Retinal pigment epithelial cell (primary cell): ENCODE measurements at regions not wholly inside any gene's neighbourhood (a gene's known extent, or its start where the extent isn't known, plus 50 kb on each side); places are given as distances from the start of the nearest gene placed in this dataset.

Source experiments
- DNase-seq: peaks from one replicate; pipeline ENCODE4 v3.0.0-alpha.2; 2010; ENCODE audit warnings: low read depth
- H3K4me3 ChIP-seq: 2 replicates; pipeline ENCODE4 v1.5.1; 2011; ENCODE audit warnings: mild to moderate bottlenecking, low read length, control low read depth, moderate library complexity
- CTCF ChIP-seq: conservative IDR thresholded peaks from 2 replicates; pipeline ENCODE4 v1.5.1; 2011; ENCODE audit warnings: low read depth, low read length, control low read depth, inconsistent platforms

GRCh38 chr16:65671071-65671470, 549.2 kb upstream of the CDH11 start:
- TF ChIP-seq CTCF, result no peak
- no peak for DNase-seq
- H3K4me3 ChIP-seq, result no peak overlapping the region

GRCh38 chr16:65668064-65668595, 546.3 kb upstream of the CDH11 start:
- no peak overlapping the region for H3K4me3 ChIP-seq
- TF ChIP-seq CTCF, result no peak
- DNase-seq, result no peak

- no peak overlapping the region for H3K4me3 ChIP-seq
- TF ChIP-seq CTCF, result no peak
- no peak for DNase-seq
Measured at GRCh38 chr16:65667011-65667578, 545.2 kb upstream of the CDH11 start.

GRCh38 chr16:65666132-65666941, 544.5 kb upstream of the CDH11 start:
- DNase-seq, result no peak
- H3K4me3 ChIP-seq, result no peak overlapping the region
- TF ChIP-seq CTCF, result no peak

- DNase-seq, result no peak
- no peak overlapping the region for H3K4me3 ChIP-seq
- no peak for TF ChIP-seq CTCF
Measured at GRCh38 chr16:65665586-65665985, 543.7 kb upstream of the CDH11 start.

GRCh38 chr16:65663774-65664173, 541.9 kb upstream of the CDH11 start:
- no peak for DNase-seq
- TF ChIP-seq CTCF, result no peak
- no peak overlapping the region for H3K4me3 ChIP-seq

- TF ChIP-seq CTCF, result no peak
- DNase-seq, result no peak
- H3K4me3 ChIP-seq, result no peak overlapping the region
Measured at GRCh38 chr16:65662256-65662655, 540.4 kb upstream of the CDH11 start.
